ENCODE measurements at regions not wholly inside any gene's neighbourhood (a gene's known extent, or its start where the extent isn't known, plus 50 kb on each side); places are given as distances from the start of the nearest gene placed in this dataset.

DNA sequence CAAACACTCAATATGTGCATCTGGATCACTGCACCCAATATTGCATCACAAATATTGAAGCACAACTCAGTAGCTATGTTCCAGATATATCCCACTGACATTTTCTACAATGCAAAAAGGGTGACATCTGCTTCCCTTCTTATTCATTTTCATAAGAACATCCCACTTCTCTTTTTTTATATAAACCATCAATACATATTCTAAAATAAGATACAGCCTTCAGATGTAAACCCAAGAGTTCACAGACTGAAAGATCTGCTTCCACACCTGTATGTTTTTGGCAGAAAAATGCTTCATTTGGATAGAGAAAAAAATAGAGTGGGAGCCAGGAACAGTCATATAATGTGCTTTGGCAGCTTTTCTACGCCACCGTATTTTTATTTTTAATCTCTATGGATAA lies 815.6 kb upstream of the ADGRL3 start:
- Histone ChIP-seq H3K23me2 (ENCODE audit: low read depth, low read length) (no peaks in the 10 kb centered on the region), H2AK5ac (ENCODE audit: low read depth, low read length) (no peak overlapping the region), H3K79me1 (ENCODE audit: low read depth, low read length) (no peaks in the 10 kb centered on the region), H4K5ac (ENCODE audit: insufficient read length, low read depth, low read length) (no peak overlapping the region), H3K56ac (replicated peaks; ENCODE audit: insufficient read length, low read depth, low read length) (no peak overlapping the region), H3K23ac (ENCODE audit: insufficient read length) (no peak overlapping the region), H3K79me2 (ENCODE audit: control insufficient read depth in 1 of 2, insufficient read depth in 2 of 2, low read length in 2 of 2) (no peaks in the 10 kb centered on the region), H3K9ac (replicated peaks in 1 of 4; ENCODE audit: extremely low read depth in 1 of 4, low read depth in 3 of 4, low read length in 3 of 4) (no peak overlapping the region), H2BK12ac (ENCODE audit: low read depth, low read length) (no peak overlapping the region), H3K4me3 (ENCODE audit: extremely low read depth in 1 of 4, insufficient read depth in 2 of 4, low read depth in 3 of 4, low read length in 4 of 4) (no peak overlapping the region), H4K91ac (replicated peaks; ENCODE audit: insufficient read length, low read length) (no peak overlapping the region), H2BK120ac (replicated peaks; ENCODE audit: low read depth, low read length) (no peak overlapping the region), H3K4me2 (ENCODE audit: insufficient read depth in 1 of 2, low read depth in 2 of 2, low read length in 2 of 2) (no peak overlapping the region), H2BK5ac (ENCODE audit: low read depth, low read length) (no peak overlapping the region), H3K4ac (replicated peaks; ENCODE audit: insufficient read length, low read depth, low read length) (no peak overlapping the region), H2AFZ (ENCODE audit: low read length) (no peak overlapping the region), H3K18ac (ENCODE audit: extremely low read depth, low read length) (no peak overlapping the region), H3K9me3 (ENCODE audit: insufficient read depth in 2 of 2, low read depth in 1 of 2, low read length in 1 of 2) (no peaks in the 10 kb centered on the region; a peak in 1 of 4 replicates), H2BK20ac (ENCODE audit: low read length) (no peak overlapping the region), H2BK15ac (ENCODE audit: low read length) (no peak overlapping the region), H3K36me3 (ENCODE audit: control insufficient read depth in 2 of 4, insufficient read depth in 4 of 4, low read length in 3 of 4) (no peaks in the 10 kb centered on the region), H3K27ac (ENCODE audit: low read depth, low read length) (no peak overlapping the region), H3K4me1 (replicated peaks in 1 of 4; ENCODE audit: control insufficient read depth in 3 of 4, insufficient read depth in 4 of 4, low read length in 3 of 4) (no peaks in the 10 kb centered on the region), H3K27me3 (replicated peaks in 1 of 4; ENCODE audit: control insufficient read depth in 3 of 4, extremely low read depth in 1 of 4, insufficient read depth in 3 of 4, low read length in 3 of 4) (no peaks in the 10 kb centered on the region), H4K20me1 (replicated peaks in 1 of 2; ENCODE audit: control insufficient read depth in 1 of 2, insufficient read depth in 2 of 2, low read length in 2 of 2) (no peaks in the 10 kb centered on the region), H3K14ac (ENCODE audit: insufficient read length) (no peak overlapping the region), H4K8ac (ENCODE audit: extremely low read depth, insufficient read depth, low read length) (no peak overlapping the region)
- TF ChIP-seq CTBP2 (IDR thresholded peaks at IDR 0.05; ENCODE audit: borderline replicate concordance, insufficient read depth, insufficient read length, low read length) = no peak
- no peak for TF ChIP-seq BACH1 (IDR thresholded peaks at IDR 0.05; ENCODE audit: low read length)
- no peak for TF ChIP-seq RFX5 (IDR thresholded peaks at IDR 0.05; ENCODE audit: borderline replicate concordance, low read depth, low read length)
- no peak for TF ChIP-seq EP300 (IDR thresholded peaks at IDR 0.05; ENCODE audit: borderline replicate concordance in 1 of 2, low read depth in 2 of 2, low read length in 2 of 2)
- TF ChIP-seq CBX8 (IDR thresholded peaks at IDR 0.05; ENCODE audit: borderline replicate concordance, low read depth, low read length) = no peak
- no peak for TF ChIP-seq SIRT6 (IDR thresholded peaks at IDR 0.05; ENCODE audit: low read length)
- TF ChIP-seq YY1 (IDR thresholded peaks at IDR 0.05; ENCODE audit: low read depth, low read length) = no peak
- TF ChIP-seq, protein P1, sequence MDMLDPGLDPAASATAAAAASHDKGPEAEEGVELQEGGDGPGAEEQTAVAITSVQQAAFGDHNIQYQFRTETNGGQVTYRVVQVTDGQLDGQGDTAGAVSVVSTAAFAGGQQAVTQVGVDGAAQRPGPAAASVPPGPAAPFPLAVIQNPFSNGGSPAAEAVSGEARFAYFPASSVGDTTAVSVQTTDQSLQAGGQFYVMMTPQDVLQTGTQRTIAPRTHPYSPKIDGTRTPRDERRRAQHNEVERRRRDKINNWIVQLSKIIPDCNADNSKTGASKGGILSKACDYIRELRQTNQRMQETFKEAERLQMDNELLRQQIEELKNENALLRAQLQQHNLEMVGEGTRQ (IDR thresholded peaks at IDR 0.05; ENCODE audit: low read length) = no peak
- TF ChIP-seq KDM5A (IDR thresholded peaks at IDR 0.05; ENCODE audit: low read length) = no peak
- TF ChIP-seq TAF1 (IDR thresholded peaks at IDR 0.05; ENCODE audit: low read depth, low read length) = no peak
- FAIRE-seq = no peak
- ChIA-PET CTCF (ENCODE audit: partially characterized antibody) (no interaction called here), POLR2A (ENCODE audit: partially characterized antibody) (no interaction called here)
- DNase-seq (ENCODE audit: low read depth in 1 of 2, low spot score in 2 of 2) = no peak
- WGBS, 2 experiments (ENCODE audit: extremely low coverage in 1 of 2, insufficient coverage in 1 of 2, insufficient read length in 1 of 2, insufficient replicate concordance in 2 of 2, low coverage in 1 of 2, low lambda C conversion rate in 2 of 2, missing lambda C conversion rate in 1 of 2) = 96% methylated on average over 2 of the region's 2 CpGs; no CpG with 5 or more reads in 1 of the 2 experiments
